Endodermal cell (in vitro differentiated cells): ENCODE measurements at regions not wholly inside any gene's neighbourhood (a gene's known extent, or its start where the extent isn't known, plus 50 kb on each side); places are given as distances from the start of the nearest gene placed in this dataset.
A peak's percentile ranks its signal among the peaks of the same experiment; 100 is the strongest.

Experiments used
- DNase-seq: peaks from one replicate; pipeline ENCODE4 v3.0.0-alpha.2; 2017
- H3K27ac ChIP-seq: 2 replicates; pipeline ENCODE4 v1.5.1; 2013; ENCODE audit warnings: mild to moderate bottlenecking, low read depth, low read length, moderate library complexity
- H3K27me3 ChIP-seq: 2 replicates; pipeline ENCODE4 v1.6.1; 2013; ENCODE audit warnings: mild to moderate bottlenecking, low read length, moderate library complexity; ENCODE audit not compliant: insufficient read depth, control insufficient read depth, poor library complexity, severe bottlenecking
- H3K36me3 ChIP-seq: 2 replicates; pipeline ENCODE4 v1.7.0; 2013; ENCODE audit warnings: mild to moderate bottlenecking, low read length, moderate library complexity; ENCODE audit not compliant: control insufficient read depth, insufficient read depth
- H3K4me1 ChIP-seq: one replicate; pipeline ENCODE4 v1.7.0; 2013; ENCODE audit warnings: low read length; ENCODE audit not compliant: control insufficient read depth, insufficient read depth
- H3K4me3 ChIP-seq: 2 replicates; pipeline ENCODE4 v1.5.1; 2013; ENCODE audit warnings: mild to moderate bottlenecking, low read length, moderate library complexity
- H3K9ac ChIP-seq: 2 replicates; pipeline ENCODE4 v1.6.1; 2013; ENCODE audit warnings: mild to moderate bottlenecking, low read length, moderate library complexity; ENCODE audit not compliant: poor library complexity, severe bottlenecking; ENCODE audit errors: extremely low read depth
- H3K9me3 ChIP-seq: 2 replicates; pipeline ENCODE4 v1.6.1; 2013; ENCODE audit warnings: mild to moderate bottlenecking, low read length, moderate library complexity; ENCODE audit not compliant: control insufficient read depth
- H3K27ac Mint-ChIP-seq: 2 replicates; pipeline ENCODE4 v1.8.0; 2020; ENCODE audit warnings: mixed read lengths
- H3K27me3 Mint-ChIP-seq: 2 replicates; pipeline ENCODE4 v1.8.0; 2021; ENCODE audit warnings: mild to moderate bottlenecking, mixed read lengths; ENCODE audit not compliant: insufficient read depth
- H3K36me3 Mint-ChIP-seq: 2 replicates; pipeline ENCODE4 v1.8.0; 2020; ENCODE audit warnings: low read depth, mixed read lengths
- H3K4me1 Mint-ChIP-seq: 2 replicates; pipeline ENCODE4 v1.8.0; 2020; ENCODE audit warnings: mixed read lengths
- H3K4me3 Mint-ChIP-seq: 2 replicates; pipeline ENCODE4 v1.8.0; 2020; ENCODE audit warnings: mild to moderate bottlenecking, moderate library complexity, mixed read lengths
- H3K9me3 Mint-ChIP-seq: 2 replicates; pipeline ENCODE4 v1.8.0; 2020; ENCODE audit warnings: mild to moderate bottlenecking, mixed read lengths
- WGBS, 2 experiments: methylation state at CpG; one replicate each; pipeline versions ENCODE4 v1.1.5 to v1.1.7; 2013; ENCODE audit warnings: missing lambda C conversion rate in 2 of 2, mixed read lengths in 1 of 2; ENCODE audit not compliant: insufficient coverage in 1 of 2, insufficient read length in 1 of 2; 5-methylcytosine and 5-hydroxymethylcytosine counted together
- TF ChIP-seq, protein P1 (sequence below): fragments of 200-600 bp; sonication (generic); conservative IDR thresholded peaks from 2 replicates; pipeline ENCODE4 v1.5.0; 2021; ENCODE audit warnings: antibody characterized with exemption, mild to moderate bottlenecking

- H3K36me3 Mint-ChIP-seq: peaks cover 9% of the 10 kb centered on the region
- Histone ChIP-seq H3K9ac (no peak overlapping the region), H3K4me3 (no peak overlapping the region), H3K27ac (no peak overlapping the region), H3K27me3 (no peaks in the 10 kb centered on the region), H3K9me3 (peaks cover 25% of the 10 kb centered on the region), H3K4me1 (no peaks in the 10 kb centered on the region), H3K36me3 (peaks cover 8% of the 10 kb centered on the region)
- H3K4me1 Mint-ChIP-seq: peaks cover 18% of the 10 kb centered on the region
- WGBS, 2 experiments: 94 to 96% methylated on average over 5 of the region's 5 CpGs
- H3K9me3 Mint-ChIP-seq: peaks cover 17% of the 10 kb centered on the region
- H3K27ac Mint-ChIP-seq: no peak overlapping the region
- no peak overlapping the region for H3K4me3 Mint-ChIP-seq
- no peaks in the 10 kb centered on the region for H3K27me3 Mint-ChIP-seq
- DNase-seq: no peak
- TF ChIP-seq, protein P1, sequence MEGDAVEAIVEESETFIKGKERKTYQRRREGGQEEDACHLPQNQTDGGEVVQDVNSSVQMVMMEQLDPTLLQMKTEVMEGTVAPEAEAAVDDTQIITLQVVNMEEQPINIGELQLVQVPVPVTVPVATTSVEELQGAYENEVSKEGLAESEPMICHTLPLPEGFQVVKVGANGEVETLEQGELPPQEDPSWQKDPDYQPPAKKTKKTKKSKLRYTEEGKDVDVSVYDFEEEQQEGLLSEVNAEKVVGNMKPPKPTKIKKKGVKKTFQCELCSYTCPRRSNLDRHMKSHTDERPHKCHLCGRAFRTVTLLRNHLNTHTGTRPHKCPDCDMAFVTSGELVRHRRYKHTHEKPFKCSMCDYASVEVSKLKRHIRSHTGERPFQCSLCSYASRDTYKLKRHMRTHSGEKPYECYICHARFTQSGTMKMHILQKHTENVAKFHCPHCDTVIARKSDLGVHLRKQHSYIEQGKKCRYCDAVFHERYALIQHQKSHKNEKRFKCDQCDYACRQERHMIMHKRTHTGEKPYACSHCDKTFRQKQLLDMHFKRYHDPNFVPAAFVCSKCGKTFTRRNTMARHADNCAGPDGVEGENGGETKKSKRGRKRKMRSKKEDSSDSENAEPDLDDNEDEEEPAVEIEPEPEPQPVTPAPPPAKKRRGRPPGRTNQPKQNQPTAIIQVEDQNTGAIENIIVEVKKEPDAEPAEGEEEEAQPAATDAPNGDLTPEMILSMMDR: no peak
Observed at GRCh38 chr7:106538638-106539037, 122.3 kb downstream of the CCDC71L start.

GRCh38 chr7:106537119-106537518, 123.8 kb downstream of the CCDC71L start:
- H3K4me3 ChIP-seq: no peak overlapping the region
- no peak overlapping the region for H3K27ac ChIP-seq
- peaks cover 25% of the 10 kb centered on the region for H3K9me3 ChIP-seq
- H3K9ac ChIP-seq: no peak overlapping the region
- DNase-seq: no peak
- H3K4me1 Mint-ChIP-seq: peaks cover 23% of the 10 kb centered on the region
- no peaks in the 10 kb centered on the region for H3K27me3 Mint-ChIP-seq
- H3K9me3 Mint-ChIP-seq: peaks cover 17% of the 10 kb centered on the region
- 100% methylated on average over 1 of the region's 2 CpGs; no CpG with 5 or more reads in 1 of the 2 experiments for WGBS, 2 experiments
- H3K4me1 ChIP-seq: no peaks in the 10 kb centered on the region
- peaks cover 11% of the 10 kb centered on the region for H3K36me3 Mint-ChIP-seq
- no peak overlapping the region for H3K4me3 Mint-ChIP-seq
- TF ChIP-seq, protein P1: no peak
- H3K36me3 ChIP-seq: peaks cover 8% of the 10 kb centered on the region
- H3K27ac Mint-ChIP-seq: no peak overlapping the region
- no peaks in the 10 kb centered on the region for H3K27me3 ChIP-seq

DNA sequence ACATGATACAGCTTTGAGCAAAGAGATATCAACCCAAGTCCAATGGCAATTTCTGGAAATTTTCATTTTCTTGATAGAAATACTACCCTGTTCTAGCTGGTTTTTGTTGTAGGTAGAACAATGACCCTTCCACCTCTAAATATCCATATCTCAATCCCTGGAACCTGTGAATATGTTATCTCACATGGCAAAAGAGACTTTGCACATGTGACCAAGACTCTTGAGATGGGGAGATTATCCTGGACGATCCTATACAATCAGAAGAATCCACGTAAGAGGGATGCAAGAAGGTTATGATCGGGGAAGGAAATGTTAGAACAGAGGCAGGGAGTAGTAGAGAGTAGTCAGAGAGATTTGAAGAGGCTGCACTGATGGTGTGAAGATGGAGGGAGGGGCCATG, 124.9 kb downstream of the CCDC71L start:
- no peak overlapping the region for H3K27ac ChIP-seq
- peaks cover 17% of the 10 kb centered on the region for H3K9me3 Mint-ChIP-seq
- H3K4me3 ChIP-seq: peak overlapping the region; percentile 6
- H3K4me3 Mint-ChIP-seq: no peak overlapping the region
- H3K36me3 Mint-ChIP-seq: peaks cover 11% of the 10 kb centered on the region
- H3K9ac ChIP-seq: no peak overlapping the region
- H3K9me3 ChIP-seq: peaks cover 25% of the 10 kb centered on the region
- TF ChIP-seq, protein P1: no peak
- 87 to 93% methylated on average over 3 of the region's 3 CpGs for WGBS, 2 experiments
- DNase-seq: no peak
- no peaks in the 10 kb centered on the region for H3K4me1 ChIP-seq
- peaks cover 8% of the 10 kb centered on the region for H3K36me3 ChIP-seq
- H3K4me1 Mint-ChIP-seq: peaks cover 23% of the 10 kb centered on the region
- no peak overlapping the region for H3K27ac Mint-ChIP-seq
- H3K27me3 Mint-ChIP-seq: no peaks in the 10 kb centered on the region
- no peaks in the 10 kb centered on the region for H3K27me3 ChIP-seq
